Natural killer cell (primary cell): ENCODE measurements at regions not wholly inside any gene's neighbourhood (a gene's known extent, or its start where the extent isn't known, plus 50 kb on each side); places are given as distances from the start of the nearest gene placed in this dataset.

Source experiments
- ATAC-seq, 3 donors: fragments of 150-1000 bp in 2 of 3; fragments of 200-7000 bp in 1 of 3; cut with Tn5 transposase; 1 replicate in 1 of 3; 2 replicates in 2 of 3; pipeline ENCODE4 v1.10.0; 2021; ENCODE audit warnings: mild to moderate bottlenecking in 2 of 3, moderate library complexity in 2 of 3
- DNase-seq, 2 donors: peaks; one replicate each; pipeline versions ENCODE4 v3.0.0 to v3.0.0-alpha.2; 2013 to 2021; ENCODE audit warnings: mixed read lengths in 1 of 2
- H3K27ac ChIP-seq: one replicate; pipeline ENCODE4 v1.5.1; 2013; ENCODE audit warnings: mild to moderate bottlenecking, low read length
- H3K27me3 ChIP-seq: one replicate; pipeline ENCODE4 v1.6.1; 2013; ENCODE audit warnings: low read length; ENCODE audit not compliant: control insufficient read depth, insufficient read depth
- H3K36me3 ChIP-seq: one replicate; pipeline ENCODE4 v1.6.1; 2013; ENCODE audit warnings: low read length; ENCODE audit not compliant: control insufficient read depth, insufficient read depth
- H3K4me1 ChIP-seq: one replicate; pipeline ENCODE4 v1.6.1; 2013; ENCODE audit warnings: low read length; ENCODE audit not compliant: control insufficient read depth, insufficient read depth
- H3K4me3 ChIP-seq: one replicate; pipeline ENCODE4 v1.5.1; 2013; ENCODE audit warnings: low read length
- H3K9me3 ChIP-seq: one replicate; pipeline ENCODE4 v1.6.1; 2013; ENCODE audit warnings: low read length; ENCODE audit not compliant: control insufficient read depth, insufficient read depth
- H3K27ac Mint-ChIP-seq, 2 donors: one replicate each; pipeline ENCODE4 v1.8.0; 2022; ENCODE audit warnings: mild to moderate bottlenecking in 2 of 2, mixed read lengths in 2 of 2, moderate library complexity in 1 of 2
- H3K27me3 Mint-ChIP-seq, 2 donors: one replicate each; pipeline ENCODE4 v1.8.0; 2022; ENCODE audit warnings: low read depth in 2 of 2, mixed read lengths in 2 of 2
- H3K36me3 Mint-ChIP-seq: one replicate; pipeline ENCODE4 v1.8.0; 2022; ENCODE audit warnings: mixed read lengths
- H3K4me1 Mint-ChIP-seq, 2 donors: one replicate each; pipeline ENCODE4 v1.8.0; 2022; ENCODE audit warnings: mixed read lengths in 2 of 2
- H3K4me3 Mint-ChIP-seq: one replicate; pipeline ENCODE4 v1.8.0; 2022; ENCODE audit warnings: mild to moderate bottlenecking, moderate library complexity, mixed read lengths
- H3K9me3 Mint-ChIP-seq, 2 donors: one replicate each; pipeline ENCODE4 v1.8.0; 2022; ENCODE audit warnings: mixed read lengths in 2 of 2
- CTCF ChIP-seq: fragments of 200-600 bp; IDR thresholded peaks from one replicate; pipeline ENCODE4 v1.8.0; 2022; ENCODE audit warnings: antibody characterized with exemption
- WGBS: methylation state at CpG from one replicate; pipeline ENCODE4 v1.1.7; 2013; ENCODE audit warnings: missing lambda C conversion rate; ENCODE audit not compliant: insufficient coverage; 5-methylcytosine and 5-hydroxymethylcytosine counted together
- intact Hi-C: fragments of 100-400 bp; cut with micrococcal nuclease; formaldehyde crosslinking; loops from one replicate; pipeline ENCODE4 v1.14.2; 2022

DNA sequence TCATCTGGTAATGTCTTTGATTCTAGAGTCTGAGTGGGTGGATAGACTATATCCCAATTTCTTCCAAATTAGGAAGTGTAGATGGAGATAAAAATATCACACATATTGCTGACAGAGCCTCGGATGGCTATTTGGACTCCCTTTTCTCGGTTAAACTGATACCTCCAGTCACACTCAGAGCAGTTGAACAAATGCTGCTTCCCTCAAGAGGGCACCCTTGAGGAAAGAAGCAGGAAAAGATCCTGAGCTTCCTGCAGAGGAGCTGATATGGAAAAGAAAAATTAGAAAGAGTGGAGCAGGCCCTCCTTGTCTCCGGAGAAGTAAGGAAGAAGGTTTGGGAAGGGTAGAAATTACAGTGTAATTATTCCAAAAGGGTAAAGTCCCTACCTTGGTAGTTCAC lies 96.2 kb upstream of the CCSER1 start:
- Histone ChIP-seq H3K27me3 (no peaks in the 10 kb centered on the region), H3K36me3 (no peaks in the 10 kb centered on the region), H3K9me3 (no peaks in the 10 kb centered on the region), H3K27ac (no peak overlapping the region), H3K4me1 (no peaks in the 10 kb centered on the region), H3K4me3 (no peak overlapping the region)
- no peak for TF ChIP-seq CTCF
- intact Hi-C loops, result no loop called here
- WGBS, result 81% methylated on average over 3 of the region's 3 CpGs
- peaks cover 0 to 2% of the 10 kb centered on the region in 2 donors for H3K9me3 Mint-ChIP-seq
- H3K27me3 Mint-ChIP-seq, result no peaks in the 10 kb centered on the region
- ATAC-seq (no peak), DNase-seq (no peak)
- H3K4me3 Mint-ChIP-seq, result no peak overlapping the region
- H3K27ac Mint-ChIP-seq, result no peak overlapping the region
- H3K36me3 Mint-ChIP-seq, result no peaks in the 10 kb centered on the region
- H3K4me1 Mint-ChIP-seq, result no peaks in the 10 kb centered on the region

- Histone ChIP-seq H3K27ac (no peak overlapping the region), H3K27me3 (no peaks in the 10 kb centered on the region), H3K36me3 (no peaks in the 10 kb centered on the region), H3K4me3 (no peak overlapping the region), H3K9me3 (no peaks in the 10 kb centered on the region), H3K4me1 (no peaks in the 10 kb centered on the region)
- TF ChIP-seq CTCF, result no peak
- ATAC-seq, result no peak
- H3K9me3 Mint-ChIP-seq, result no peaks in the 10 kb centered on the region
- no peak overlapping the region for H3K27ac Mint-ChIP-seq
- no peaks in the 10 kb centered on the region for H3K27me3 Mint-ChIP-seq
- intact Hi-C loops, result no loop called here
- 78% methylated on average over 7 of the region's 7 CpGs for WGBS
- DNase-seq, result no peak
- H3K4me3 Mint-ChIP-seq, result no peak overlapping the region
- H3K4me1 Mint-ChIP-seq, result no peaks in the 10 kb centered on the region
- no peaks in the 10 kb centered on the region for H3K36me3 Mint-ChIP-seq
These were observed 88.1 kb upstream of the CCSER1 start for GRCh38 chr4:90039122-90039521.

DNA sequence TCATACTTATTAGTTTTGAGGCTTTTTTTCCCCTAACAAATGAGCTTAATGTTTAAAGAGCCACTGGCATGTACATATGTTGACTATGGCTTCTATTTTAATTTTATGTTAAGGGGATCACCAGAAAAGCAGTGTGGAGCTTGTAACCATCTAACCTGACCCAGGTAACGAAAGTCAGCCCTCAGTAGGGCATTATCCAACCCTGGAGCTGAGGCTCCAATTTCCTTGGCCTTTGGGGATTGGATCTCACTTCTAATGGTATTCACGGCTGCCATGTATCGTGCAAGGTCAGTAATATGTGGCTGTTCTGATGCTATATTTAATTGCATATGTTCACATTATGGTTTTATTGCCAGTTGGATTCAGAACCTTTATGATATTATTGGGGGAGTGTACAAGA lies 75.2 kb upstream of the CCSER1 start:
- WGBS, result 84% methylated on average over 3 of the region's 3 CpGs

More for the DNA sequence above, 75.2 kb upstream of the CCSER1 start:
- Histone ChIP-seq H3K27ac (no peak overlapping the region), H3K4me1 (no peaks in the 10 kb centered on the region), H3K36me3 (no peaks in the 10 kb centered on the region), H3K9me3 (no peaks in the 10 kb centered on the region), H3K27me3 (no peaks in the 10 kb centered on the region), H3K4me3 (no peak overlapping the region)
- DNase-seq (no peak), ATAC-seq (no peak)
- Mint-ChIP-seq H3K9me3 (no peaks in the 10 kb centered on the region), H3K4me1 (no peaks in the 10 kb centered on the region), H3K27ac (no peak overlapping the region), H3K36me3 (no peaks in the 10 kb centered on the region), H3K4me3 (no peak overlapping the region), H3K27me3 (no peaks in the 10 kb centered on the region)
- intact Hi-C loops, result no loop called here
- no peak for TF ChIP-seq CTCF
